Endothelial cell of umbilical vein (primary cell): ENCODE measurements at regions not wholly inside any gene's neighbourhood (a gene's known extent, or its start where the extent isn't known, plus 50 kb on each side); places are given as distances from the start of the nearest gene placed in this dataset.

Source experiments
- BruUV-seq: library from RNA; stranded (reverse); fragments of 400-500 nt; replicated peaks from 2 replicates; lab custom pipeline; 2021; lab: Mats Ljungman, UMichigan
- CTCF ChIA-PET: fragments of 300-600, 350-600 bp; sonication (Branson Sonifier 250); formaldehyde crosslinking; loops from one replicate; lab custom pipeline; 2021; ENCODE audit warnings: antibody characterized with exemption, inconsistent platforms; lab: Charles Lee
- POLR2A ChIA-PET: fragments of 300-600, 350-600 bp; sonication (Branson Sonifier 250); formaldehyde crosslinking; loops from one replicate; lab custom pipeline; 2021; ENCODE audit warnings: antibody characterized with exemption, inconsistent platforms; lab: Charles Lee
- DNase-seq: peaks from one replicate; pipeline ENCODE4 v3.0.0-alpha.2; 2011; ENCODE audit warnings: low read depth, low spot score
- FAIRE-seq: peaks from 2 replicates; lab custom pipeline; 2011; peaks lifted over from hg19 to GRCh38; lab: Jason Lieb, UNC
- H2AFZ ChIP-seq: 2 replicates; pipeline ENCODE4 v1.6.0; 2012; ENCODE audit warnings: low read depth, low read length, control low read depth, inconsistent platforms
- H3K27ac ChIP-seq: 2 replicates; pipeline ENCODE4 v1.5.1; 2011; ENCODE audit warnings: low read depth, mild to moderate bottlenecking, control low read depth, low read length, moderate library complexity; ENCODE audit not compliant: insufficient read depth
- H3K27me3 ChIP-seq, 2 experiments: 2 replicates each; pipeline versions ENCODE4 v1.6.0 to v1.6.1; 2011; ENCODE audit warnings: low read length in 2 of 2, mixed read lengths in 1 of 2; ENCODE audit not compliant: control insufficient read depth in 2 of 2, insufficient read depth in 2 of 2
- H3K36me3 ChIP-seq, 2 experiments: 2 replicates in 1 of 2; 3 replicates in 1 of 2; pipeline ENCODE4 v1.5.1; 2011; ENCODE audit warnings: low read length in 2 of 2, mild to moderate bottlenecking in 1 of 2, moderate library complexity in 1 of 2; ENCODE audit not compliant: control insufficient read depth in 2 of 2, insufficient read depth in 2 of 2; ENCODE audit errors: extremely low read depth in 1 of 2
- H3K4me1 ChIP-seq: 3 replicates; pipeline ENCODE4 v1.5.1; 2011; ENCODE audit warnings: mild to moderate bottlenecking, low read length; ENCODE audit not compliant: control insufficient read depth, insufficient read depth; ENCODE audit errors: extremely low read depth
- H3K4me2 ChIP-seq: 2 replicates; pipeline ENCODE4 v1.6.1; 2011; ENCODE audit warnings: low read length, control low read depth, mixed read lengths; ENCODE audit not compliant: insufficient read depth
- H3K4me3 ChIP-seq, 3 experiments: fragments of 200-600 bp in 1 of 3; sonication (generic), shearing (Covaris generic) in 1 of 3; replicated peaks in 1 of 3; 2 replicates each; pipeline ENCODE4 v1.5.1; 2011 to 2016; ENCODE audit warnings: control low read depth in 3 of 3, low read length in 3 of 3, mild to moderate bottlenecking in 2 of 3, inconsistent platforms in 1 of 3, low read depth in 1 of 3, moderate library complexity in 1 of 3; ENCODE audit not compliant: insufficient read depth in 1 of 3
- H3K79me2 ChIP-seq: 2 replicates; pipeline ENCODE4 v1.6.0; 2012; ENCODE audit warnings: low read length, inconsistent platforms; ENCODE audit not compliant: control insufficient read depth, insufficient read depth
- H3K9ac ChIP-seq: replicated peaks from 2 replicates; pipeline ENCODE3; 2011; ENCODE audit warnings: low read length, control low read depth; ENCODE audit not compliant: insufficient read depth; ENCODE audit errors: extremely low read depth
- H3K9me1 ChIP-seq: replicated peaks from 3 replicates; pipeline ENCODE4 v1.6.0; 2011; ENCODE audit warnings: mild to moderate bottlenecking, low read length; ENCODE audit not compliant: control insufficient read depth, insufficient read depth; ENCODE audit errors: extremely low read depth
- H3K9me3 ChIP-seq: replicated peaks from 2 replicates; pipeline ENCODE4 v1.5.1; 2012; ENCODE audit warnings: low read length, inconsistent platforms; ENCODE audit not compliant: control insufficient read depth, insufficient read depth
- H4K20me1 ChIP-seq: replicated peaks from 2 replicates; pipeline ENCODE3; 2011; ENCODE audit warnings: mild to moderate bottlenecking, low read length; ENCODE audit not compliant: control insufficient read depth, insufficient read depth; ENCODE audit errors: extremely low read depth
- EZH2 ChIP-seq: IDR thresholded peaks from 2 replicates; pipeline ENCODE4 v1.6.1; 2012; ENCODE audit warnings: borderline replicate concordance, low read depth, mild to moderate bottlenecking, moderate library complexity, low read length, inconsistent platforms; ENCODE audit not compliant: severe bottlenecking
- FOS ChIP-seq: IDR thresholded peaks from 2 replicates; pipeline ENCODE4 v1.6.1; 2011; ENCODE audit warnings: mild to moderate bottlenecking, low read length, moderate library complexity, borderline replicate concordance; ENCODE audit not compliant: insufficient read depth
- GATA2 ChIP-seq: IDR thresholded peaks from 2 replicates; pipeline ENCODE4 v1.7.0; 2011; ENCODE audit warnings: low read depth, mild to moderate bottlenecking, moderate library complexity, mixed read lengths, low read length; ENCODE audit not compliant: insufficient read length, insufficient read depth
- JUN ChIP-seq: IDR thresholded peaks from 2 replicates; pipeline ENCODE4 v1.6.1; 2011; ENCODE audit warnings: borderline replicate concordance, low read depth; ENCODE audit not compliant: insufficient read length, insufficient read depth
- MAX ChIP-seq: IDR thresholded peaks from 2 replicates; pipeline ENCODE4 v1.6.1; 2011; ENCODE audit not compliant: insufficient read depth, insufficient read length
- MYC ChIP-seq: IDR thresholded peaks from one replicate; pipeline ENCODE4 v1.6.1; 2011; ENCODE audit warnings: mild to moderate bottlenecking, low read depth, low read length
- POLR2A ChIP-seq: IDR thresholded peaks from 2 replicates; pipeline ENCODE4 v1.6.1; 2012; ENCODE audit warnings: low read depth, mild to moderate bottlenecking, control low read depth, low read length
- POLR2AphosphoS5 ChIP-seq: IDR thresholded peaks from 2 replicates; pipeline ENCODE4 v1.6.1; 2012; ENCODE audit warnings: low read depth, mild to moderate bottlenecking, control low read depth, low read length, moderate library complexity; ENCODE audit not compliant: insufficient read depth
- dilution Hi-C: fragments of 300-500 bp; cut with MboI; formaldehyde crosslinking; loops from one replicate; pipeline ENCODE4 v1.15.0; 2019; ENCODE audit warnings: low sequenced_read_pairs; ENCODE audit not compliant: extremely low pct_ligation_motif_present
- intact Hi-C: fragments of 100-400 bp; cut with micrococcal nuclease; formaldehyde crosslinking; loops from one replicate; pipeline ENCODE4 v1.10.0; 2022
- TF ChIP-seq, protein P1 (sequence below), 2 donors: IDR thresholded peaks; 1 replicate in 1 of 2; 2 replicates in 1 of 2; pipeline ENCODE4 v1.5.1; 2011; ENCODE audit warnings: low read length in 2 of 2, mild to moderate bottlenecking in 2 of 2, moderate library complexity in 2 of 2, control low read depth in 1 of 2, inconsistent platforms in 1 of 2, low read depth in 1 of 2; ENCODE audit not compliant: insufficient read depth in 1 of 2; ENCODE audit errors: extremely low read depth in 1 of 2

DNA sequence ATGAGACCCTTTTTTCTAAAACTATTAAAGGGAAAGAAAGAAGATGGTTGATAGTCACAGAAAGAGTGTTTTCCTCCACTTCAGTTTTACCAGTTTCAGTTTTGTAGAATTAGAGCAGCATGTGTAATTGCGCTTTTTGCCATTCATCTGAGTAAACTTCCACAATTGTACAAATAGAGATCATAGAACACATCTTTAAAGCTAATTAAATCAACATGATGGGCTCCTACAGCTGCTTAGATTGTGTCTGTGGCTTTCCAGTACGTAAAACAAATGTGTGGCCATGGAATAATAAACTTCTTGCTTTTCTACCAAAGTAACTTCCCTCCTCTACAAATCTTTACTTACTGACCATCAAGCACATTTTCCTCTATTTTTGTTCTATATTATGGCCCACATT lies 84.2 kb upstream of the LRIG3 start:
- no peak for DNase-seq
- CTCF ChIA-PET, result interaction anchor here (1.2 kb wide), 1 partner anchor 36 kb away, joined by 3 read pairs; no protein-coding TSS in a partner anchor
- H3K4me2 ChIP-seq, result no peak overlapping the region

More for the DNA sequence above, 84.2 kb upstream of the LRIG3 start:
- H4K20me1 ChIP-seq, result no peaks in the 10 kb centered on the region
- no peak overlapping the region for H3K27ac ChIP-seq
- no peaks in the 10 kb centered on the region for H3K9me1 ChIP-seq
- H3K9ac ChIP-seq, result no peak overlapping the region
- no TSS peak for BruUV-seq
- H3K36me3 ChIP-seq, result no peaks in the 10 kb centered on the region
- H3K79me2 ChIP-seq, result no peaks in the 10 kb centered on the region
- intact Hi-C loops, result no loop called here
- TF ChIP-seq, protein P1, sequence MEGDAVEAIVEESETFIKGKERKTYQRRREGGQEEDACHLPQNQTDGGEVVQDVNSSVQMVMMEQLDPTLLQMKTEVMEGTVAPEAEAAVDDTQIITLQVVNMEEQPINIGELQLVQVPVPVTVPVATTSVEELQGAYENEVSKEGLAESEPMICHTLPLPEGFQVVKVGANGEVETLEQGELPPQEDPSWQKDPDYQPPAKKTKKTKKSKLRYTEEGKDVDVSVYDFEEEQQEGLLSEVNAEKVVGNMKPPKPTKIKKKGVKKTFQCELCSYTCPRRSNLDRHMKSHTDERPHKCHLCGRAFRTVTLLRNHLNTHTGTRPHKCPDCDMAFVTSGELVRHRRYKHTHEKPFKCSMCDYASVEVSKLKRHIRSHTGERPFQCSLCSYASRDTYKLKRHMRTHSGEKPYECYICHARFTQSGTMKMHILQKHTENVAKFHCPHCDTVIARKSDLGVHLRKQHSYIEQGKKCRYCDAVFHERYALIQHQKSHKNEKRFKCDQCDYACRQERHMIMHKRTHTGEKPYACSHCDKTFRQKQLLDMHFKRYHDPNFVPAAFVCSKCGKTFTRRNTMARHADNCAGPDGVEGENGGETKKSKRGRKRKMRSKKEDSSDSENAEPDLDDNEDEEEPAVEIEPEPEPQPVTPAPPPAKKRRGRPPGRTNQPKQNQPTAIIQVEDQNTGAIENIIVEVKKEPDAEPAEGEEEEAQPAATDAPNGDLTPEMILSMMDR (IDR thresholded peaks at IDR 0.05; ENCODE audit: extremely low read depth in 1 of 2, insufficient read depth in 1 of 2, low read depth in 1 of 2, low read length in 2 of 2), result no peak
- TF ChIP-seq EZH2 (no peak), JUN (no peak), POLR2AphosphoS5 (no peak), MYC (no peak), MAX (no peak), GATA2 (no peak), FOS (no peak), POLR2A (no peak)
- dilution Hi-C loops, result no loop called here
- H3K4me1 ChIP-seq, result no peaks in the 10 kb centered on the region
- no peaks in the 10 kb centered on the region for H3K9me3 ChIP-seq
- H2AFZ ChIP-seq, result no peak overlapping the region
- FAIRE-seq, result no peak
- H3K27me3 ChIP-seq, result no peaks in the 10 kb centered on the region
- H3K4me3 ChIP-seq, result no peak overlapping the region
- POLR2A ChIA-PET, result no interaction called here
